ENCODE measurements at regions not wholly inside any gene's neighbourhood (a gene's known extent, or its start where the extent isn't known, plus 50 kb on each side); places are given as distances from the start of the nearest gene placed in this dataset.
"Not testable (repeated sequence)": the region's sequence is repeated elsewhere in the genome, so short reads cannot be mapped to it uniquely, and the experiment has no call there.

DNA sequence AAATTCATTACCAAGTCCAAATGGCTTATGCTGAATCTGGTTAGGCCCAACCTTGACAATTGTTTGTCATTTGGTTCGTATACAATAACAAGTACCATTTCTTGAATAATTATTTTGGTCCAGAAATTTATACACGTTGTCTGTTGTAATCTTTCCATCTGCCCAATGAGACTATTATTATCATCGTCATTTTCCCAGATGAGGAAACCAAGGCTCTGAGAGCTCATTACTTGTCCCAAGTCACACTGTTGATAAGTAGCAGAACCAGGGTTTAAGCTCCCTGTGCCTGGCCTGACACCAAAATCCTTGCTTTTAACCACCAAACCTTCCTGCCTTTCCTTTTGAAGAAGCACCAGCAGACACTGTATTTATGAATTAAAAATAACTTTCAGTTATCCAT lies 81.3 kb downstream of the RGS2 start:
- no peaks in the 10 kb centered on the region for H3K36me3 ChIP-seq (replicated peaks in 1 of 2; ENCODE audit: control insufficient read depth in 2 of 2, insufficient read depth in 2 of 2, low read length in 2 of 2)
- H3K9me3 ChIP-seq (replicated peaks in 1 of 2; ENCODE audit: control insufficient read depth in 2 of 2, insufficient read depth in 1 of 2, low read depth in 1 of 2, low read length in 2 of 2) = no peaks in the 10 kb centered on the region
- no peak overlapping the region for H2BK120ac ChIP-seq (ENCODE audit: low read depth, low read length)
- DNase-seq (ENCODE audit: low spot score) = no peak
- no peaks in the 10 kb centered on the region for H3K79me1 ChIP-seq (ENCODE audit: low read depth, low read length)
- H3K27ac ChIP-seq (replicated peaks; ENCODE audit: low read length) = no peak overlapping the region
- H3K4me1 ChIP-seq (ENCODE audit: control insufficient read depth in 2 of 2, insufficient read depth in 1 of 2, low read depth in 1 of 2, low read length in 2 of 2) = no peaks in the 10 kb centered on the region
- H3K4ac ChIP-seq (ENCODE audit: low read length) = no peak overlapping the region
- no peak overlapping the region for H3K14ac ChIP-seq (ENCODE audit: low read length)
- no peak overlapping the region for H3K23ac ChIP-seq (ENCODE audit: low read depth, low read length, poor library complexity)
- H3K18ac ChIP-seq (ENCODE audit: low read length) = no peak overlapping the region
- H3K4me3 ChIP-seq (ENCODE audit: low read length in 2 of 2) = no peak overlapping the region
- H2BK12ac ChIP-seq (ENCODE audit: low read length) = no peak overlapping the region
- H2AK5ac ChIP-seq (ENCODE audit: low read depth, low read length) = no peak overlapping the region
- H4K91ac ChIP-seq (ENCODE audit: low read depth, low read length, poor library complexity) = no peak overlapping the region
- no peak overlapping the region for H2BK15ac ChIP-seq (ENCODE audit: low read length)
- no peak overlapping the region for H4K8ac ChIP-seq (ENCODE audit: low read depth, low read length)
- H3K9ac ChIP-seq (ENCODE audit: low read depth, low read length, poor library complexity) = no peak overlapping the region
- H2BK5ac ChIP-seq (ENCODE audit: low read length) = no peak overlapping the region
- no peak overlapping the region for H3K4me2 ChIP-seq (ENCODE audit: insufficient read depth, low read length, poor library complexity, severe bottlenecking)
- WGBS, 2 donors (ENCODE audit: extremely low coverage in 2 of 2, insufficient read length in 2 of 2, insufficient replicate concordance in 1 of 2) = no CpG with 5 or more reads among the region's 3 CpGs
- H3K27me3 ChIP-seq (ENCODE audit: control insufficient read depth in 3 of 3, insufficient read depth in 3 of 3, low read depth in 1 of 3, low read length in 3 of 3) = no peaks in the 10 kb centered on the region
- no peak overlapping the region for H2AFZ ChIP-seq (ENCODE audit: low read length)

DNA sequence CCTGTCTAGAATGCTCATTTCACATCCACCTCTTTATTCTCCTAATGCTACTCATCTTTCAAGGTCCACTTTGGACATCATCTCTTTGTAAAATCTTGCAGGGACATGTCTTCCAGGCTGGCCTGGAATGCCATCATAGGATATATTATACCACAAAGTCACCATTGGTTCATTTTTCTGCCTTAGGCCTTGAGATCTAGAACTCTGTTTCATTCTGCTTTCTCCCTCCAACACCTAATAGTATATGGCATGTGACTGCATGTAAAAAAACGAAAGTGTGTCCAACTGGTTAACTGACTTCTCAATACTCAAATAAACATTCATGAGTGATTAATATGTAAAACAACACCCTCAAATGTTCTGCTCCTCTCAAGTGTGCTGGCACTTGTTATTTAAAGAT lies 84.1 kb downstream of the RGS2 start:
- no peak overlapping the region for H2BK12ac ChIP-seq (ENCODE audit: low read length)
- H3K14ac ChIP-seq (ENCODE audit: low read length) = no peak overlapping the region
- no peak overlapping the region for H3K4me2 ChIP-seq (ENCODE audit: insufficient read depth, low read length, poor library complexity, severe bottlenecking)
- no peak overlapping the region for H2AFZ ChIP-seq (ENCODE audit: low read length)
- H2BK5ac ChIP-seq (ENCODE audit: low read length) = no peak overlapping the region
- H2BK120ac ChIP-seq (ENCODE audit: low read depth, low read length) = no peak overlapping the region
- H3K79me1 ChIP-seq (ENCODE audit: low read depth, low read length) = no peaks in the 10 kb centered on the region
- H3K36me3 ChIP-seq (replicated peaks in 1 of 2; ENCODE audit: control insufficient read depth in 2 of 2, insufficient read depth in 2 of 2, low read length in 2 of 2) = no peaks in the 10 kb centered on the region
- no peak overlapping the region for H3K23ac ChIP-seq (ENCODE audit: low read depth, low read length, poor library complexity)
- no peak overlapping the region for H3K18ac ChIP-seq (ENCODE audit: low read length)
- no peak overlapping the region for H4K91ac ChIP-seq (ENCODE audit: low read depth, low read length, poor library complexity)
- H3K27ac ChIP-seq (replicated peaks; ENCODE audit: low read length) = no peak overlapping the region
- no CpG with 5 or more reads among the region's 1 CpG for WGBS, 2 donors (ENCODE audit: extremely low coverage in 2 of 2, insufficient read length in 2 of 2, insufficient replicate concordance in 1 of 2)
- no peak overlapping the region for H2AK5ac ChIP-seq (ENCODE audit: low read depth, low read length)
- H3K4me1 ChIP-seq (ENCODE audit: control insufficient read depth in 2 of 2, insufficient read depth in 1 of 2, low read depth in 1 of 2, low read length in 2 of 2) = no peaks in the 10 kb centered on the region
- no peaks in the 10 kb centered on the region for H3K27me3 ChIP-seq (ENCODE audit: control insufficient read depth in 3 of 3, insufficient read depth in 3 of 3, low read depth in 1 of 3, low read length in 3 of 3)
- H3K4me3 ChIP-seq (ENCODE audit: low read length in 2 of 2) = no peak overlapping the region
- no peak overlapping the region for H2BK15ac ChIP-seq (ENCODE audit: low read length)
- no peak overlapping the region for H4K8ac ChIP-seq (ENCODE audit: low read depth, low read length)
- H3K4ac ChIP-seq (ENCODE audit: low read length) = no peak overlapping the region
- no peak for DNase-seq (ENCODE audit: low spot score)
- no peaks in the 10 kb centered on the region for H3K9me3 ChIP-seq (replicated peaks in 1 of 2; ENCODE audit: control insufficient read depth in 2 of 2, insufficient read depth in 1 of 2, low read depth in 1 of 2, low read length in 2 of 2)
- no peak overlapping the region for H3K9ac ChIP-seq (ENCODE audit: low read depth, low read length, poor library complexity)

DNA sequence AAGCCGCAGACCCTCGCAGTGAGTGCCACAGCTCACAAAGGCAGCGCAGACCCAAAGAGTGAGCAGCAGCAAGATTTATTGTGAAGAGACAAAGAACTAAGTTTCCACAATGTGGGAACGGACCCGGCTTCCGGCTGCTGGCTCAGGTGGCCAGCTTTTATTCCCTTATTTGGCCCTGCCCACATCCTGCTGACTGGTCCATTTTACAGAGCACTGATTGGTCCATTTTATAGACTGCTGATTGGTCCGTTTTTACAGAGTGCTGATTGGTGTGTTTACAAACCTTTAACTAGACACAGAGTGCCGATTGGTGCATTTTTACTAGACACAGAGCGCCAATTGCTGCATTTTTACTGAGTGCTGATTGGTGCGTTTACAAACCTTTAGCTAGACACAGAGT lies 86.6 kb downstream of the RGS2 start:
- H2AFZ ChIP-seq (ENCODE audit: low read length); H2BK5ac ChIP-seq (ENCODE audit: low read length): not testable (repeated sequence)
- no CpG with 5 or more reads among the region's 10 CpGs for WGBS, 2 donors (ENCODE audit: extremely low coverage in 2 of 2, insufficient read length in 2 of 2, insufficient replicate concordance in 1 of 2)

DNA sequence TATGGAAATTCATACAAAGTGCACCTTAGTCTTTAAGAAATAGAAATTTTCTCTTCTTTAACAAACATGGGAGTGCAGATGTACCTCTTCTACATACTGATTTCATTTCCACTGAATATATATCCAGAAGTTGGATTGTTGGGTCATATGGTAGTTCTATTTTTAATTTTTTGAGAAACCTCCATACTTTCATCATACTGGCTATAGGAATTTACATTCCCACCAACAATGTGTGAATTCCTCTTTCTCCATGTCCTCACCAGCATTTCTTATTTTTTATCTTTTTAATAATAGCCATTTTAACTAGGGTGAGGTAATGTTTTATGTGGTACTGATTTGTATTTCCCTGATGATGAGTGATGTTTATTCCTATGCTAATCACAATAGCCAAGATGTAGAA lies 87.5 kb downstream of the RGS2 start:
- no peak overlapping the region for H2BK5ac ChIP-seq (ENCODE audit: low read length)
- no peak overlapping the region for H4K8ac ChIP-seq (ENCODE audit: low read depth, low read length)
- no peaks in the 10 kb centered on the region for H3K79me1 ChIP-seq (ENCODE audit: low read depth, low read length)
- H3K9ac ChIP-seq (ENCODE audit: low read depth, low read length, poor library complexity) = no peak overlapping the region
- H2BK120ac ChIP-seq (ENCODE audit: low read depth, low read length) = no peak overlapping the region
- no peak overlapping the region for H3K4me2 ChIP-seq (ENCODE audit: insufficient read depth, low read length, poor library complexity, severe bottlenecking)
- no peak overlapping the region for H2BK12ac ChIP-seq (ENCODE audit: low read length)
- H3K18ac ChIP-seq (ENCODE audit: low read length) = no peak overlapping the region
- no peak overlapping the region for H2AFZ ChIP-seq (ENCODE audit: low read length)
- no peaks in the 10 kb centered on the region for H3K27me3 ChIP-seq (ENCODE audit: control insufficient read depth in 3 of 3, insufficient read depth in 3 of 3, low read depth in 1 of 3, low read length in 3 of 3)
- no peak overlapping the region for H3K4ac ChIP-seq (ENCODE audit: low read length)
- no peak overlapping the region for H3K4me3 ChIP-seq (ENCODE audit: low read length in 2 of 2)
- H4K91ac ChIP-seq (ENCODE audit: low read depth, low read length, poor library complexity) = no peak overlapping the region
- H3K23ac ChIP-seq (ENCODE audit: low read depth, low read length, poor library complexity) = no peak overlapping the region
- H3K14ac ChIP-seq (ENCODE audit: low read length) = no peak overlapping the region
- H2BK15ac ChIP-seq (ENCODE audit: low read length) = no peak overlapping the region
- H3K9me3 ChIP-seq (replicated peaks in 1 of 2; ENCODE audit: control insufficient read depth in 2 of 2, insufficient read depth in 1 of 2, low read depth in 1 of 2, low read length in 2 of 2) = no peaks in the 10 kb centered on the region
- no peaks in the 10 kb centered on the region for H3K36me3 ChIP-seq (replicated peaks in 1 of 2; ENCODE audit: control insufficient read depth in 2 of 2, insufficient read depth in 2 of 2, low read length in 2 of 2)
- no peak overlapping the region for H3K27ac ChIP-seq (replicated peaks; ENCODE audit: low read length)
- no peaks in the 10 kb centered on the region for H3K4me1 ChIP-seq (ENCODE audit: control insufficient read depth in 2 of 2, insufficient read depth in 1 of 2, low read depth in 1 of 2, low read length in 2 of 2)
- H2AK5ac ChIP-seq (ENCODE audit: low read depth, low read length) = no peak overlapping the region
- no peak for DNase-seq (ENCODE audit: low spot score)

More for the DNA sequence above, 86.6 kb downstream of the RGS2 start:
- not testable (repeated sequence) for H2BK120ac ChIP-seq (ENCODE audit: low read depth, low read length); H3K27me3 ChIP-seq (ENCODE audit: control insufficient read depth in 3 of 3, insufficient read depth in 3 of 3, low read depth in 1 of 3, low read length in 3 of 3); H3K27ac ChIP-seq (replicated peaks; ENCODE audit: low read length); H3K9me3 ChIP-seq (replicated peaks in 1 of 2; ENCODE audit: control insufficient read depth in 2 of 2, insufficient read depth in 1 of 2, low read depth in 1 of 2, low read length in 2 of 2); H4K91ac ChIP-seq (ENCODE audit: low read depth, low read length, poor library complexity); H2AK5ac ChIP-seq (ENCODE audit: low read depth, low read length); H3K23ac ChIP-seq (ENCODE audit: low read depth, low read length, poor library complexity); H3K4me2 ChIP-seq (ENCODE audit: insufficient read depth, low read length, poor library complexity, severe bottlenecking); H3K4me3 ChIP-seq (ENCODE audit: low read length in 2 of 2); H3K14ac ChIP-seq (ENCODE audit: low read length); DNase-seq (ENCODE audit: low spot score); H3K36me3 ChIP-seq (replicated peaks in 1 of 2; ENCODE audit: control insufficient read depth in 2 of 2, insufficient read depth in 2 of 2, low read length in 2 of 2); H3K79me1 ChIP-seq (ENCODE audit: low read depth, low read length); H4K8ac ChIP-seq (ENCODE audit: low read depth, low read length); H2BK12ac ChIP-seq (ENCODE audit: low read length); H3K4me1 ChIP-seq (ENCODE audit: control insufficient read depth in 2 of 2, insufficient read depth in 1 of 2, low read depth in 1 of 2, low read length in 2 of 2); H3K4ac ChIP-seq (ENCODE audit: low read length); H2BK15ac ChIP-seq (ENCODE audit: low read length); H3K9ac ChIP-seq (ENCODE audit: low read depth, low read length, poor library complexity); H3K18ac ChIP-seq (ENCODE audit: low read length)

Measured in neuronal stem cell (in vitro differentiated cells).